H1 (cell line): ENCODE measurements at regions not wholly inside any gene's neighbourhood (a gene's known extent, or its start where the extent isn't known, plus 50 kb on each side); places are given as distances from the start of the nearest gene placed in this dataset.

Experiments
- CTCF ChIA-PET: fragments of 300-600 bp; sonication (Branson Sonifier 250); formaldehyde crosslinking; loops from one replicate; lab custom pipeline; 2021; ENCODE audit not compliant: partially characterized antibody; lab: Charles Lee
- POLR2A ChIA-PET: fragments of 300-600 bp; sonication (Branson Sonifier 250); formaldehyde crosslinking; loops from one replicate; lab custom pipeline; 2021; ENCODE audit warnings: inconsistent platforms; ENCODE audit not compliant: partially characterized antibody; lab: Charles Lee
- DNase-seq, 2 experiments: peaks; one replicate each; pipeline versions ENCODE4 v3.0.0 to v3.0.0-alpha.2; 2010 to 2022; ENCODE audit warnings: low spot score in 2 of 2, low read depth in 1 of 2, mixed read lengths in 1 of 2
- FAIRE-seq: peaks from 2 replicates; lab custom pipeline; 2011; peaks lifted over from hg19 to GRCh38; lab: Jason Lieb, UNC
- H2AFZ ChIP-seq: 2 replicates; pipeline ENCODE4 v1.8.1; 2012; ENCODE audit warnings: low read length, inconsistent platforms
- H2AK5ac ChIP-seq: 2 replicates; pipeline ENCODE4 v1.6.1; 2013; ENCODE audit warnings: low read depth, low read length
- H2BK120ac ChIP-seq: replicated peaks from 2 replicates; pipeline ENCODE3; 2013; ENCODE audit warnings: low read depth, low read length, inconsistent platforms
- H2BK12ac ChIP-seq: 2 replicates; pipeline ENCODE4 v1.6.1; 2013; ENCODE audit warnings: low read depth, low read length
- H2BK15ac ChIP-seq: 2 replicates; pipeline ENCODE4 v1.6.1; 2013; ENCODE audit warnings: low read length
- H2BK20ac ChIP-seq: 2 replicates; pipeline ENCODE4 v1.6.1; 2013; ENCODE audit warnings: low read length
- H2BK5ac ChIP-seq: 2 replicates; pipeline ENCODE4 v1.6.1; 2013; ENCODE audit warnings: low read depth, low read length
- H3K14ac ChIP-seq: 2 replicates; pipeline ENCODE4 v1.6.1; 2013; ENCODE audit warnings: inconsistent platforms; ENCODE audit not compliant: insufficient read length
- H3K18ac ChIP-seq: 2 replicates; pipeline ENCODE4 v1.6.1; 2013; ENCODE audit warnings: low read length; ENCODE audit errors: extremely low read depth
- H3K23ac ChIP-seq: 2 replicates; pipeline ENCODE4 v1.6.1; 2013; ENCODE audit warnings: inconsistent platforms; ENCODE audit not compliant: insufficient read length
- H3K23me2 ChIP-seq: 2 replicates; pipeline ENCODE4 v1.6.1; 2013; ENCODE audit warnings: low read depth, low read length
- H3K27ac ChIP-seq: 2 replicates; pipeline ENCODE4 v1.6.1; 2011; ENCODE audit warnings: low read depth, low read length, inconsistent platforms
- H3K27me3 ChIP-seq, 4 experiments: replicated peaks in 1 of 4; 1 replicate in 1 of 4; 2 replicates in 3 of 4; pipeline versions ENCODE4 v1.6.1 to v1.8.1; 2011 to 2013; ENCODE audit warnings: low read length in 3 of 4, mild to moderate bottlenecking in 3 of 4, inconsistent platforms in 2 of 4, mixed read lengths in 2 of 4, moderate library complexity in 1 of 4; ENCODE audit not compliant: control insufficient read depth in 3 of 4, insufficient read depth in 3 of 4; ENCODE audit errors: extremely low read depth in 1 of 4
- H3K36me3 ChIP-seq, 4 experiments: 2 replicates each; pipeline versions ENCODE4 v1.6.1 to v1.8.1; 2011 to 2013; ENCODE audit warnings: mild to moderate bottlenecking in 4 of 4, low read length in 3 of 4, moderate library complexity in 2 of 4, control low read depth in 1 of 4, inconsistent platforms in 1 of 4; ENCODE audit not compliant: insufficient read depth in 4 of 4, control insufficient read depth in 2 of 4
- H3K4ac ChIP-seq: replicated peaks from 2 replicates; pipeline ENCODE3; 2013; ENCODE audit warnings: low read length, low read depth, mixed read lengths, inconsistent platforms; ENCODE audit not compliant: insufficient read length
- H3K4me1 ChIP-seq, 4 experiments: replicated peaks in 1 of 4; 1 replicate in 1 of 4; 2 replicates in 3 of 4; pipeline versions ENCODE4 v1.6.1 to v1.8.1; 2011 to 2013; ENCODE audit warnings: low read length in 3 of 4, inconsistent platforms in 2 of 4, mixed read lengths in 1 of 4; ENCODE audit not compliant: insufficient read depth in 4 of 4, control insufficient read depth in 3 of 4
- H3K4me2 ChIP-seq, 2 experiments: 2 replicates each; pipeline versions ENCODE4 v1.6.1 to v1.8.1; 2011 to 2013; ENCODE audit warnings: low read depth in 2 of 2, low read length in 2 of 2, control low read depth in 1 of 2, inconsistent platforms in 1 of 2, mild to moderate bottlenecking in 1 of 2; ENCODE audit not compliant: insufficient read depth in 1 of 2
- H3K4me3 ChIP-seq, 4 experiments: fragments of 200-600, 300-600 bp in 1 of 4; sonication (generic), shearing (Covaris generic), sonication (Bioruptor Twin) in 1 of 4; 2 replicates each; pipeline versions ENCODE4 v1.5.1 to v1.8.1; 2011 to 2016; ENCODE audit warnings: low read length in 4 of 4, low read depth in 3 of 4, control low read depth in 2 of 4, inconsistent platforms in 2 of 4, mild to moderate bottlenecking in 2 of 4, mixed read lengths in 1 of 4, moderate library complexity in 1 of 4; ENCODE audit not compliant: insufficient read depth in 2 of 4; ENCODE audit errors: extremely low read depth in 1 of 4
- H3K56ac ChIP-seq: replicated peaks from 2 replicates; pipeline ENCODE3; 2013; ENCODE audit warnings: low read depth, mild to moderate bottlenecking, mixed read lengths, low read length, inconsistent platforms; ENCODE audit not compliant: insufficient read length
- H3K79me1 ChIP-seq: 2 replicates; pipeline ENCODE4 v1.6.1; 2013; ENCODE audit warnings: low read depth, low read length, control low read depth
- H3K79me2 ChIP-seq, 2 experiments: 2 replicates each; pipeline versions ENCODE4 v1.6.1 to v1.8.1; 2012 to 2013; ENCODE audit warnings: low read length in 2 of 2, mild to moderate bottlenecking in 2 of 2, inconsistent platforms in 1 of 2; ENCODE audit not compliant: insufficient read depth in 2 of 2, control insufficient read depth in 1 of 2
- H3K9ac ChIP-seq, 4 experiments: replicated peaks in 1 of 4; 1 replicate in 1 of 4; 2 replicates in 3 of 4; pipeline versions ENCODE4 v1.6.1 to v1.8.1; 2011 to 2013; ENCODE audit warnings: low read depth in 3 of 4, low read length in 3 of 4, control low read depth in 2 of 4, mild to moderate bottlenecking in 2 of 4, moderate library complexity in 2 of 4, inconsistent platforms in 1 of 4; ENCODE audit errors: extremely low read depth in 1 of 4
- H3K9me3 ChIP-seq, 2 experiments: 2 replicates each; pipeline versions ENCODE4 v1.6.1 to v1.8.1; 2012 to 2013; ENCODE audit warnings: mild to moderate bottlenecking in 2 of 2, moderate library complexity in 2 of 2, control low read depth in 1 of 2, inconsistent platforms in 1 of 2, low read depth in 1 of 2, low read length in 1 of 2, mixed read lengths in 1 of 2; ENCODE audit not compliant: insufficient read depth in 2 of 2
- H4K20me1 ChIP-seq, 2 experiments: replicated peaks in 1 of 2; 2 replicates each; pipeline versions ENCODE3 to v1.8.1; 2011 to 2013; ENCODE audit warnings: inconsistent platforms in 2 of 2, low read length in 2 of 2, mild to moderate bottlenecking in 1 of 2; ENCODE audit not compliant: insufficient read depth in 2 of 2, control insufficient read depth in 1 of 2
- H4K5ac ChIP-seq: 2 replicates; pipeline ENCODE4 v1.6.1; 2013; ENCODE audit warnings: low read length, low read depth, mixed read lengths, inconsistent platforms; ENCODE audit not compliant: insufficient read length
- H4K8ac ChIP-seq: 2 replicates; pipeline ENCODE4 v1.8.0; 2013; ENCODE audit warnings: mild to moderate bottlenecking, moderate library complexity, low read length, inconsistent platforms; ENCODE audit not compliant: insufficient read depth; ENCODE audit errors: extremely low read depth
- H4K91ac ChIP-seq: replicated peaks from 2 replicates; pipeline ENCODE3; 2013; ENCODE audit warnings: low read length, mixed read lengths, inconsistent platforms; ENCODE audit not compliant: insufficient read length
- BCL11A ChIP-seq, 2 experiments: IDR thresholded peaks; one replicate each; pipeline ENCODE4 v1.6.1; 2011; ENCODE audit warnings: low read depth in 2 of 2, low read length in 2 of 2, mild to moderate bottlenecking in 2 of 2
- EZH2 ChIP-seq: fragments of 200-600 bp; sonication (generic); IDR thresholded peaks from 2 replicates; pipeline ENCODE4 v1.7.1; 2012; ENCODE audit warnings: low read depth, mild to moderate bottlenecking, moderate library complexity, low read length, inconsistent platforms; ENCODE audit not compliant: severe bottlenecking
- WGBS, 2 experiments: shearing (Covaris generic) in 1 of 2; methylation state at CpG; one replicate each; pipeline versions ENCODE4 v1.1.6 to v1.1.7; 2013 to 2015; ENCODE audit warnings: low lambda C conversion rate in 2 of 2, mixed read lengths in 2 of 2, inconsistent platforms in 1 of 2, low coverage in 1 of 2, missing lambda C conversion rate in 1 of 2; ENCODE audit not compliant: insufficient replicate concordance in 2 of 2, insufficient coverage in 1 of 2, insufficient read length in 1 of 2; ENCODE audit errors: extremely low coverage in 1 of 2, missing lambda C conversion rate in 1 of 2; 5-methylcytosine and 5-hydroxymethylcytosine counted together
- TF ChIP-seq, protein P1 (sequence below): IDR thresholded peaks from 2 replicates; pipeline ENCODE4 v1.6.1; 2011; ENCODE audit warnings: low read depth, mild to moderate bottlenecking, low read length; ENCODE audit not compliant: insufficient read depth

DNA sequence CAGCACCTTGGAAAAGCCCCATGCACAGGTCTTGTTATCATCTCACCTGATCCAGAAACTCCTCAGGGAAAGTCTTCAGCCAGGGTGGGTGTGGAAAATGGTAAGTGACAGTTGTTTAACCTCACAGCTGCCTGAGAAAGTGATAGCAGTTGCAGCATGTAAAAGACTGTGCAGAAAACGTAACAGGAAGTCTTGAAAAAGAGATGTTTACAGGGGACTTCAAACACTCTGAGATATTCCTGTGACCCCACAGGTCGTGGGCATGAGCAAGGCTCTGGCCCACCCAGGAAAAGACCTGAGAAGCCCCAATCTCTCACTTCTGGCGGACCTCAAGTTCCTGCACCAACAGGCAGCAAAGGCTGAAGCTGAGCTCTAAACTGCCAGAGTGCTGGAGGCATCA, 826.9 kb downstream of the UQCRFS1 start:
- POLR2A ChIA-PET: no interaction called here
- H4K8ac ChIP-seq: no peak overlapping the region
- H3K79me1 ChIP-seq: no peaks in the 10 kb centered on the region
- H2BK15ac ChIP-seq: no peak overlapping the region
- no peaks in the 10 kb centered on the region for H3K27me3 ChIP-seq
- no peak overlapping the region for H3K23ac ChIP-seq
- no peak overlapping the region for H2AFZ ChIP-seq
- no peak overlapping the region for H2BK5ac ChIP-seq
- 71% methylated on average over 3 of the region's 3 CpGs; no CpG with 5 or more reads in 1 of the 2 experiments for WGBS, 2 experiments
- H3K36me3 ChIP-seq: no peaks in the 10 kb centered on the region
- H4K5ac ChIP-seq: no peak overlapping the region
- no peaks in the 10 kb centered on the region for H3K79me2 ChIP-seq
- no peak overlapping the region for H2AK5ac ChIP-seq
- no peak overlapping the region for H2BK20ac ChIP-seq
- H3K4ac ChIP-seq: no peak overlapping the region
- no peak overlapping the region for H3K18ac ChIP-seq
- H3K56ac ChIP-seq: no peak overlapping the region
- H4K91ac ChIP-seq: no peak overlapping the region
- H3K27ac ChIP-seq: no peak overlapping the region
- no peaks in the 10 kb centered on the region for H4K20me1 ChIP-seq
- FAIRE-seq: no peak
- H3K4me2 ChIP-seq: no peak overlapping the region
- no peaks in the 10 kb centered on the region for H3K9me3 ChIP-seq
- H3K14ac ChIP-seq: no peak overlapping the region
- H3K9ac ChIP-seq: no peak overlapping the region
- no peak overlapping the region for H2BK12ac ChIP-seq
- no peak for DNase-seq
- no peaks in the 10 kb centered on the region for H3K23me2 ChIP-seq
- no peak overlapping the region for H2BK120ac ChIP-seq
- no peaks in the 10 kb centered on the region for H3K4me1 ChIP-seq
- H3K4me3 ChIP-seq: no peak overlapping the region
- CTCF ChIA-PET: no interaction called here
- TF ChIP-seq BCL11A (IDR thresholded peaks at IDR 0.05; ENCODE audit: low read depth in 2 of 2, low read length in 2 of 2) (no peak), EZH2 (no peak)
- TF ChIP-seq, protein P1, sequence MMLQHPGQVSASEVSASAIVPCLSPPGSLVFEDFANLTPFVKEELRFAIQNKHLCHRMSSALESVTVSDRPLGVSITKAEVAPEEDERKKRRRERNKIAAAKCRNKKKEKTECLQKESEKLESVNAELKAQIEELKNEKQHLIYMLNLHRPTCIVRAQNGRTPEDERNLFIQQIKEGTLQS: no peak
